ENCODE measurements at regions not wholly inside any gene's neighbourhood (a gene's known extent, or its start where the extent isn't known, plus 50 kb on each side); places are given as distances from the start of the nearest gene placed in this dataset.

DNA sequence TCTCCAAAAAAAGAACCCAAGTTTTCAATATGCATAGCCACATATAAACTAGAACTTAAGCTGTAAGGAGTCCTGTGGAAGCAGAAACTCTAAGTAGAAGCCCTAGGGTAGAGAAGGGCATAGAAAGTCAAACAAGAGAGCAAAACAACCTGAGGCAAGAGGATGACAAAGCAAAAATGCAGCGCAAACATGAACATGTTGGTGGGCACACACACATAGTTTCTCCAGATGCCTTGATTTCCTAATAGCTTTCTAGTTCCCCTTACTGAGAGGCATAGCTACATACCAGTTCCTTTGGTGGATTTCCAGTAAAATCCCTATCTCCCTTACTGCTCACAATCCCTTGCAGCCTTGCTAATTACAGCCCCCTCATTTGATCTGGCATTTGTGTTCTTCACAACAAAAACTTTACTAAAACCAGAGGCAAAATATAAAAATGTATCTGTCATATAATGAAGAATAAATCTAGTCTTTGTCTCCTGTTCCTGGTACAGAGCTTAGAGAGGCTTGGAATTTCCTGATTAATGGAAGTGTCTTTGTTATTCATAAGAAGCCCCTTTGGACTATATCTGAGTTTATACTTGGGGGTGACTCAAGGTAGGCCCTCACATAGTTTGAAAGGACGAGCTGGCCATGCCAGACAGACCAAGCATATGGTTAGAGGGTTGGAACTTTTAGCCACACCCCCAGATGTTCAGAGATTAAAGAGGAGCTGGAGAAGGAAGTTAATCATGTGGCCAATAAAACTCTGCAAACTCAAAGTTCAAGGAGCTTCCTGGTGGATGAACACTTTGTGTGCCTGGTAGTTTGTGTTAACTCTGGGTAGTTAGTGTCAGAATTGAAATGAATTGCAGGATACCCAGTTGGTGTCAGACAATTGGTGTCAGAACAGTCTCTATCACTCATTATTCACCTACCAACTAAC, 52.7 kb upstream of the ZCCHC13 start:
- Histone ChIP-seq H4K20me1 (peaks cover 0 to 26% (median 9%) of the 10 kb centered on the region in 11 experiments; a peak in 9 of 22 replicates), H3K4me2 (peak overlapping the region in 7 of 11 experiments; percentile 7 to 68 (median 48); a peak in 12 of 22 replicates), H3K9ac (peak overlapping the region in 8 of 11 experiments; percentile 17 to 63 (median 46); a peak in 9 of 22 replicates), H3K4me3 (no peak overlapping the region), H3K27me3 (peaks cover 64 to 99% (median 91%) of the 10 kb centered on the region in 11 experiments), H3K9me3 (replicated peaks in 1 of 11) (peaks cover 0 to 3% (median 0%) of the 10 kb centered on the region in 11 experiments; a peak in 2 of 22 replicates), H3K36me3 (peaks cover 5 to 54% (median 30%) of the 10 kb centered on the region in 11 experiments; a peak in 21 of 22 replicates), H3K4me1 (peaks cover 0 to 52% (median 11%) of the 10 kb centered on the region in 10 experiments; a peak in 12 of 20 replicates), H3K27ac (peak overlapping the region in 10 of 11 experiments; percentile 44 to 83 (median 72); a peak in 20 of 22 replicates)
- peak in 3 of 11 experiments; percentile 17 to 71 (median 46); a peak in 4 of 22 replicates for TF ChIP-seq Cebpa-rat (IDR thresholded peaks at IDR 0.05)

DNA sequence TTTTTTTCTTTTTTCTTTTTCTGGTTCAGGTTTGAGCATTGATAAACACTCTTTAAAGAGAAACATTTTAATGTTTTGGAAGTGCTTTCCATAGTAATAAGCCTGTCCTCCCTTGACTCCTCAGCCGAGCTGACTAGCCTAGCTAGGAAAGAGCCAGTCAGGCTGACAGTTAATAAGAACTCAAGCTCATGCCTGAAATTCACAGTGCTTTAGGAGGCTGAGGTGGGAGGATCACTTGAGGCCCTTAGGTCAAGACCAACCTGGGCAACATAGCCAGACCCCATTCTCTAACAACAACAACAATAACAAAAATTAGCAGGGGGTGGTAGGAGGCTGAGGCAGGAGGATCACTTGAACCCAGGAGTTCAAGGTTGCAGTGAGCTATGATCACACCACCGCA, 53.4 kb upstream of the ZCCHC13 start:
- peak overlapping the region in 10 of 11 experiments; percentile 44 to 83 (median 72); a peak in 20 of 22 replicates for H3K27ac ChIP-seq

DNA sequence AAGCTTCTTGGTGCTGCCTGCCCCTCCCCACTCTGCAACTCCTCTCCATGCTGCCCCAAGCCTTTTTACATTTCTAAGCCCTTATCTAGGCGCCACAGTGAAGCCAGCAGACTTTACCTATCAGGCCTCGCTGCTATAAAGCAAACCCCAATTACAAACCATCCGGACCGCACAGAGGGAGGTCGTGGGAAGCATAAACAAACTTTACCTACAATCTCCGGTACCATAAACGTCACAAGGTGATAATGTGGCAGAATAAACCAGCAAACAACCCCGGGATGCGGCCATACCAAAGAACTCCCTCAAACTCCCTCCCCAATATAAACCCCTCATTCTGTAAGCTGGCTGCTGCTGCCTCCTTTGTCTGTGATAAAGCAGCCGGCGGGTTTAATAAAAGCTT, 54.0 kb upstream of the ZCCHC13 start:
- H4K20me1 ChIP-seq: peaks cover 0 to 37% (median 9%) of the 10 kb centered on the region in 11 experiments; a peak in 9 of 22 replicates
- H3K36me3 ChIP-seq: peaks cover 0 to 51% (median 26%) of the 10 kb centered on the region in 11 experiments; a peak in 17 of 22 replicates
- peak overlapping the region in 3 of 11 experiments; percentile 25 to 68 (median 67); a peak in 2 of 22 replicates for H3K4me2 ChIP-seq
- H3K27me3 ChIP-seq: peaks cover 52 to 99% (median 86%) of the 10 kb centered on the region in 11 experiments
- TF ChIP-seq Cebpa-rat (IDR thresholded peaks at IDR 0.05): no peak
- H3K4me3 ChIP-seq: no peak overlapping the region
- peak overlapping the region in 7 of 11 experiments; percentile 63 to 83 (median 76); a peak in 13 of 22 replicates for H3K27ac ChIP-seq
- peaks cover 0 to 52% (median 11%) of the 10 kb centered on the region in 10 experiments; a peak in 12 of 20 replicates for H3K4me1 ChIP-seq
- no peak overlapping the region; a peak in 2 of 22 replicates for H3K9ac ChIP-seq
- H3K9me3 ChIP-seq (replicated peaks in 1 of 11): no peaks in the 10 kb centered on the region

More for the DNA sequence above, 53.4 kb upstream of the ZCCHC13 start:
- Histone ChIP-seq H3K36me3 (peaks cover 5 to 51% (median 24%) of the 10 kb centered on the region in 11 experiments; a peak in 21 of 22 replicates), H3K9me3 (replicated peaks in 1 of 11) (no peaks in the 10 kb centered on the region), H4K20me1 (peaks cover 0 to 32% (median 9%) of the 10 kb centered on the region in 11 experiments; a peak in 9 of 22 replicates), H3K4me1 (peaks cover 0 to 52% (median 11%) of the 10 kb centered on the region in 10 experiments; a peak in 12 of 20 replicates), H3K4me2 (peak overlapping the region in 7 of 11 experiments; percentile 7 to 68 (median 48); a peak in 11 of 22 replicates), H3K27me3 (peaks cover 57 to 99% (median 86%) of the 10 kb centered on the region in 11 experiments), H3K9ac (peak overlapping the region in 8 of 11 experiments; percentile 17 to 63 (median 46); a peak in 9 of 22 replicates), H3K4me3 (no peak overlapping the region)
- TF ChIP-seq Cebpa-rat (IDR thresholded peaks at IDR 0.05): no peak

DNA sequence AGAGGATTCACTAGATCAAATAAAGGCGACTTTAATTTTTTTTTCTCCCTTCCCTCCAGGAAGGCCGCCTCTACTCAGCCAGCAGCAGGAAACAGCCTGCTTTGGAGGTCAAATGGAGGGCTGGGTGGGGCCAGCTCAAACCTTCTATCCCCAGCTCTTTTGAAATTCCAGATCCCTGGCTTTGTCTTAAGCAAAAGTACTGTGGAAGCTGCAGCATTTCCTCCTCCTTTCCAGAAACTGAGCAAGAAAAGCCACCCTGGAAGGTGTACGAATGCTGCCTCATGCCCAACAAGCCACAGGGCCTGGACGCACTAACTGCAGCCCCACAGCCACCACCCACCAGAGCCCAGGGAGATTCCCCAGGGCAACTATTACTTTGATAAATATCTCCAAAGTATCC, 55.1 kb upstream of the ZCCHC13 start:
- TF ChIP-seq Cebpa-rat (IDR thresholded peaks at IDR 0.05): no peak
- peaks cover 44 to 99% (median 84%) of the 10 kb centered on the region in 11 experiments for H3K27me3 ChIP-seq

DNA sequence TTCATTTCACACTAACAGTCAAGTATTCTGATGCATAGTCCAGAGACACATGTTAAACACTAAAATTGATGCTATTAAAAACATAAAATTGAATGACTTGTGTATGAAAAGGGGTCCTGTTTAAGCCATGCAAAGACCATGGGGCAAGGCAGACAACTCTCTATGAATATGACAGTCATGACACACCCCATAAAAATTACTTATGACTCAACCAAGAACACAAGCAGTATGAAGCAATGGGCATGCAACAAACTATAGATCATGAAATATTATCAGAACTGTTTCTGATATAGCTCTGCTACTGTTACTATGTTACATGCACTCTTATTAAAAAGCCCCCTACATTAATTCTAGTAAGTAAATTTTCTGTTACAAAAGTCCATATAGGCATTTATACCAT, 57.5 kb upstream of the ZCCHC13 start:
- H3K27me3 ChIP-seq: peaks cover 53 to 99% (median 85%) of the 10 kb centered on the region in 11 experiments
- H4K20me1 ChIP-seq: peaks cover 0 to 33% (median 9%) of the 10 kb centered on the region in 11 experiments; a peak in 10 of 22 replicates
- no peak overlapping the region for H3K9ac ChIP-seq
- no peaks in the 10 kb centered on the region for H3K9me3 ChIP-seq (replicated peaks in 1 of 11)
- no peak overlapping the region for H3K27ac ChIP-seq
- H3K4me2 ChIP-seq: no peak overlapping the region
- H3K4me1 ChIP-seq: peaks cover 0 to 26% (median 9%) of the 10 kb centered on the region in 10 experiments; a peak in 12 of 20 replicates
- H3K4me3 ChIP-seq: no peak overlapping the region
- no peak for TF ChIP-seq Cebpa-rat (IDR thresholded peaks at IDR 0.05)
- H3K36me3 ChIP-seq: peaks cover 9 to 67% (median 28%) of the 10 kb centered on the region in 11 experiments; a peak in 18 of 22 replicates

More for the DNA sequence above, 55.1 kb upstream of the ZCCHC13 start:
- Histone ChIP-seq H3K4me2 (no peak overlapping the region), H3K36me3 (peaks cover 0 to 46% (median 16%) of the 10 kb centered on the region in 11 experiments; a peak in 16 of 22 replicates), H4K20me1 (peaks cover 0 to 40% (median 6%) of the 10 kb centered on the region in 11 experiments; a peak in 8 of 22 replicates), H3K27ac (peak overlapping the region in 3 of 11 experiments; percentile 13 to 46 (median 31); a peak in 4 of 22 replicates), H3K9me3 (replicated peaks in 1 of 11) (no peaks in the 10 kb centered on the region), H3K9ac (no peak overlapping the region), H3K4me1 (peaks cover 0 to 44% (median 11%) of the 10 kb centered on the region in 10 experiments; a peak in 12 of 20 replicates), H3K4me3 (no peak overlapping the region)

DNA sequence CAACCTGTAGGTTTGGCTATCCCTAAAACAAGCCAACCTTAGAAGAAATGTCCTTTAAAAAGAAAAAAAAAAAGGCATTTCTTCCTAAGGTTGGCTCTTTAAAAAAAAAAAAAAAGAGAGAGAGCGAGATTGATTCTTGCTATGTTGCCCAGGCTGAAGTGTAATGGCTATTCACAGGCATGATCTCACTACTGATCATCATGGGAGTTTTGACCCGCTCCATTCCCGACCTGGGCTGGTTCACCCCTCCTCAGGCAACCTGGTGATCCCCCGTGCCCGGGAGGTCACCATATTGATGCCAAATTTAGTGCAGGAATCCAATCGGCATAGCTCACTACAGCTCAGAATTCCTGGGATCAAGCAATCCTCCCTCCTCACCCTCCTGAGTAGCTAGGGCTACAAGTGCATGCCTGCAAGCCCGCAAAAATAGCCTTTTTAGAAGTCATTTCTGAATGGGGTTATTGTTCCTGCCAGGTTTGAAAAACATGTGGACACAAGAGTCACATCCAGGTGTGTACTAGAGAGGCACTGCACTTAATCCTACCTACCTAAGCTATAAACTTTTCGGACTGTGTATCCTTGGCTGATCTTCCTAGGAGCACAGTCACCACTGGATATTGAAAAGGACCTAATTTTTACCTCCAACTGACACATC, 61.4 kb upstream of the ZCCHC13 start:
- Histone ChIP-seq H3K4me2 (no peak overlapping the region), H3K27ac (no peak overlapping the region), H3K27me3 (peaks cover 48 to 100% (median 87%) of the 10 kb centered on the region in 11 experiments), H3K4me1 (peaks cover 0 to 9% (median 0%) of the 10 kb centered on the region in 10 experiments; a peak in 1 of 20 replicates), H3K36me3 (peaks cover 21 to 91% (median 44%) of the 10 kb centered on the region in 11 experiments; a peak in 21 of 22 replicates), H3K4me3 (no peak overlapping the region), H3K9ac (no peak overlapping the region), H3K9me3 (replicated peaks in 1 of 11) (no peaks in the 10 kb centered on the region), H4K20me1 (peaks cover 0 to 31% (median 8%) of the 10 kb centered on the region in 11 experiments; a peak in 10 of 22 replicates)
- no peak for TF ChIP-seq Cebpa-rat (IDR thresholded peaks at IDR 0.05)

DNA sequence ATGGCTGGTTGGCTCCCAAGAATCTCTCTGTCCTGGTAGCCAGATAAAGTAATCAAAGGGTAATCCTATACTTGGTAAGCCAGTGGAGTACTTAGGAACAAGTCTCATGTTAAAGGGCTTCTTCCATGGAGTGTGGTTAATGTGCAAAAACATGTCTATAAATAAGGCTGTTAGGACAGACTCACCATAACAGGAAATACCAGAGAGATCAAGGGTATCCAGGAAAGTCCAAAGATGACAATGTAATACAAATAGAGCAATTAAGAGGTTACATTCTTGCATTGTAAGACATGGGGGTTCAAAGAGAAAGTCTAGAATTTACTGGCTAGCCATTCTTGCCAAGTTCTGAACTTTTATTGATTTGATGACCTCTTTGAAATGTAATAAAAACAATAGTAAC, 61.9 kb upstream of the ZCCHC13 start:
- Histone ChIP-seq H3K36me3 (peaks cover 21 to 85% (median 46%) of the 10 kb centered on the region in 11 experiments; a peak in 21 of 22 replicates), H4K20me1 (peaks cover 0 to 31% (median 8%) of the 10 kb centered on the region in 11 experiments; a peak in 10 of 22 replicates)

DNA sequence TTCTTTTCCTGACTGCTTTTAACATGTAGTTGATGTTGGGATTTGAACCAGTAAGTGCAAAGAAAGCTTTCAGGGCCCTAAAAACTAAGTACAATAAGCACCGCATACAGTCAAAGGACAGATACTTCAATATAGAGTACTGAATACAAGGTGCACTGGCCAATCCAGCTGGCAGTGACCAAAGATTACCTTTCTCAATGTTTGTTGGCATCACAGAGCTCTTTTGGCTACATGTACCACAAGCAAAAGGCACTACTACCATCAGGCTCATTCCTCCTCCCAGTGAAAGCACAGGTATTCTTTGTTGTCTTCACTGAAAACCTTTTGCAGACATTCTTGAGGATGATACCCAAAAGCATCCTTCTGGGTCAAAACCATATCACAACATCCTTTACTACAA, 65.2 kb upstream of the ZCCHC13 start:
- no peak for TF ChIP-seq Cebpa-rat (IDR thresholded peaks at IDR 0.05)
- Histone ChIP-seq H3K4me1 (peaks cover 0 to 9% (median 0%) of the 10 kb centered on the region in 10 experiments; a peak in 1 of 20 replicates), H3K27ac (no peak overlapping the region), H3K4me2 (no peak overlapping the region), H4K20me1 (peaks cover 0 to 20% (median 8%) of the 10 kb centered on the region in 11 experiments; a peak in 10 of 22 replicates), H3K27me3 (peaks cover 65 to 99% (median 91%) of the 10 kb centered on the region in 11 experiments), H3K9ac (no peak overlapping the region), H3K4me3 (no peak overlapping the region), H3K9me3 (replicated peaks in 1 of 11) (no peaks in the 10 kb centered on the region), H3K36me3 (peaks cover 21 to 61% (median 44%) of the 10 kb centered on the region in 11 experiments; a peak in 21 of 22 replicates)

More for the DNA sequence above, 61.9 kb upstream of the ZCCHC13 start:
- peak overlapping the region in 1 of 11 experiments; percentile 1; a peak in 2 of 22 replicates for H3K27ac ChIP-seq
- H3K27me3 ChIP-seq: peaks cover 49 to 100% (median 87%) of the 10 kb centered on the region in 11 experiments
- H3K4me1 ChIP-seq: peaks cover 0 to 9% (median 0%) of the 10 kb centered on the region in 10 experiments; a peak in 1 of 20 replicates
- H3K4me2 ChIP-seq: no peak overlapping the region
- H3K9ac ChIP-seq: no peak overlapping the region
- no peaks in the 10 kb centered on the region for H3K9me3 ChIP-seq (replicated peaks in 1 of 11)
- no peak overlapping the region for H3K4me3 ChIP-seq
- TF ChIP-seq Cebpa-rat (IDR thresholded peaks at IDR 0.05): no peak

Data from BLaER1 treated with 17β-estradiol and CSF1 and Interleukin-3, amounts not matched to agents 10 nM and 100 nM (cell line).